ENCODE measurements at regions not wholly inside any gene's neighbourhood (a gene's known extent, or its start where the extent isn't known, plus 50 kb on each side); places are given as distances from the start of the nearest gene placed in this dataset.

DNA sequence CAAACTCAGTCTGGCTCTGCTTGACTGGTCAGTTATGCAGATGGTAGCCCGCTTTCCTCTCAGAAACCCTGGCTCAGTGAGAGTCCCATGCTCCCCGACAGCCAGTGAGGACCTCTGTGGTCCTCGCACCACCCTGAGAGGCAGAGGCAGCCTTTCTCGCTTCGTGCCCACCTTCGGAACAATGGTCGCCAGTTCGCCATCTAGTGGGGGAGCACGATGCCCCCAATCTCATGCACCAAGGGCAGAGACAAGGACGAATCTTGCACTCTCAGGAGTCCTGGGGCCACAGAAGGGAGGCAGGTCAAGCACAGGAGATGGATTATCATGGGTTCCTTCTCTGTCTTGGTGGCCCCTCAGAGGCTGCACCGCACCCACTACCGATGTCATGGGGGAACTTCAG, 75.2 kb downstream of the RHCG start:
- no peak for DNase-seq (ENCODE audit: low spot score)

DNA sequence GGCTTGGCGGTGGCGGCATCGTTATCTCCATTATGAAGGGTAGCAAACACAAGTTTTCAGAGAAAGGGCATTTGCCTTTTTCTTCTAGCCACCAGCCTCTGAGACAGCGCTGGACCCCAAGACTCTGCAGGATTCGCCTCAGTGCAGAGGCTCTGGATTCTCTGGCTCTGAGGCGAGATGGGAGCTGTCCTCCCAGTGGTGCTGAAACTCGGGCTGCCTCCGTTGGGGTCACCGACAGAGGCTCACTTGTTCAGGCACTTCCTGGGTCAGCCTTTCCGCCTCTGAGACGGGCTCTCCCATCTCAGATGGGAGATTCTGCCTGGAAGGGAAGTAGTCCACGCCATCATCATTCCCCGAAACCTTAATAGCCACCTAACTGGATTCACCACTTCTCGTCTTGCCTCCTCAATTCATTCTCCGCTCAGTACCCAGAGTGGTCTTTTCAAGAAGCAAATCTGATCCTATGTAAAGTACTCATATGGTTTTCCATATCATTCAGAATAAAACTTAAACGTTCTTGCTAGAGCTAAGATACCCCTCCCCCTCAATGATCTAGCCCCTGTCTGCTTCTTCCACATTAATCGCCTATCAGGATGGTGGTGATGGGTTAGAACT, 76.9 kb downstream of the RHCG start:
- peak; percentile 74 for DNase-seq (ENCODE audit: low spot score)

DNA sequence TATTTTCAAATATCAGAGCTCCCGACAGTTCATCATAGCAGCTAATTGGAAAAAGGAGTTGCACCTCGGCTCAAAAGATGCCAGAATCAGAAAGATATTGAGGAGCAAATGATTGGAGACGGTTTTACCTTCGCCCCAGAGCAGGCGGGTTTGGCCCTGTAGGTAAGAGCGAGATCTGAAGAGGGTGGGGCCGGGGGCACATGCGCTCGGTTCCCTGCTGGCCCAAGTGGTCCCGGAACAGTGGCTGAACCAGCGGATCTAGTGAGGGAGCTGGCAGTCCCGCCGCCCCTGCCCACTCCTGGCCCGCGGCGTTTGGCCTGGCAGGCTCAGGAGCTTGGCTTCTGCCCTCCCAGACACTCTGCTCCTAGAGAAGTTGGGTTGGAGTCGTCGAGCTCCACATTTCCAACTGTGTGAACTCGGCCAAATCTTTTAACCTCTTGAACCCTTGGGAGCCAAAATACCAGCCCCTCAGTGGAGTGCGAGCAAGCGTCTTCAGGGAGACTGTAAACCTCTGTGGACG, 79.1 kb downstream of the RHCG start:
- no peak for DNase-seq (ENCODE audit: low spot score)

DNA sequence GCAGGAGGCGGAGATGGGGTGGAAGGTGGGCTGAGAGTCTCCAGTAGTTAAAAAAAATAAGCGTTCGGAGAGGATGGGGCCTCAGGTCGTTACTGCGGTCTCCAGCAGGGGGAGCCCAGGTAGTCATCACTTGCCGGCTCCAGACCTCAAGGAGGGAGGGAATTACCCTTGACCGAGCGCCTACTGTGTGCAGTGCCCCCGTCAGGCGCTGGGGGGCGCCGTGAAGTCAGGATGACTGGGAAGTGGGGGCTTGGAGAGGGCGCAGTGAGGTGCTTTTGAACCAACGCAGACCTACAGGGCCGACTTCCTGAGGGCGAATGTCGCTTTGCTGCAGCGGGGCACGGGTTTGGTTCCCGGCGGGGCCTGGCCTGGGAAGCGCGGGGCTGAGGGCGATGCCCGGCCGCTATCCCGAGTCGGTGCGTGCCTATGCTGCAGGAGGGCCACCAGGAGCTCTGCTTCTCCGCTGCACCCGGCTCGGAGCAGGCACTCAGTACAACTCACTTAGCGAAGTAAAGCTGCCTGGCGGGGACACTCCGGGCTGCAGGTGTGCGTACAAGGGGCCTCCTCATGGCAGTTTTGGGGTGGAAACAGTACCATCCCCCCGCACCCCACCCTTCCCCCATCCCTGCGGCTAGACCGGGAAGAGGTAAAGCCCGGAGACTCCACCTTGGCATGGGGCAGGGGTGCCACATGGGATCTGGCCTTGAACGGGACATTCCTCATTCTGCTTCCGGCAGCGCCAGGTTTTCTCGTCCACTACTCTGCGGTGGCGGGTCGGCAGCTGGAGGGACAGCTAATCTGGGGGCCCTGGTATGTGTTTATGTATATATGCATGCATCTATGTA, 79.8 kb downstream of the RHCG start:
- DNase-seq (ENCODE audit: low spot score) = peak; percentile 94

DNA sequence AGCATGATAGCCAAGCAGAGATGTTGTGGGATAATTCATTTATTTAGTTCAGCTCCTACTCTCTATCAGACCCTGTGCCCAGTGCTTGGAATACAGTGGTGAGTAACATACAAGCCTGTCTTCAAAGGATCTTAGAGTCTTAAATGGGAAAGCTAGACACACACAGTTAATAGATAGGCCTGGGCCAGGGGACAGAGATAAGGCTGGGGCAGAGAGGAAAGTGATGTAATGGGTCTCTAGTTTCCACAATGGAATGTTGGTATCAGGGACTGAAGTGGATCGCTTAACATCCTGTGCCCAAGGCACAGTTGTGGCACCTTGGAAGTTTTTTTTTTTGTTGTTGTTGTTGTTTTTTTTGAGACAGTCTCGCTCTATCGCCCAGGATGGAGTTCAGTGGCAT, 79.9 kb upstream of the POLG start:
- no peak for DNase-seq (ENCODE audit: low spot score)

DNA sequence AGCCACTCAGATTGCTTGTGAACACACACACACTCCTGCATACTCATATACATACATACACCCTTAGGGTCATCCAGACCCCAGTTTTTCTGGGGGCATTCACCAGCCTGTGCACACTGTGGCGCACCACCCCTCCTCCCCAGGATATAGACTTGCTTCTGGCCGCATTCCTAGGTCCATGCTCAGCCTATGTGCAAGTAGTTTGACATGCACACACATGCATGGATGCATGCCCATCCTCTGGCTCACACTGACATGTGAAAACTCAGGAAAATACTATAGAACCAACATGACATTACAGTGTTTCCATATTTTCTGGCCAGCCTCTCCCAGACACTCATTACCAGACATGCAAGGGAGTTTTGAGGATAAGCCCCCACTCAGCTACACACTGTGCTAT, 79.3 kb upstream of the POLG start:
- DNase-seq (ENCODE audit: low spot score) = no peak

DNA sequence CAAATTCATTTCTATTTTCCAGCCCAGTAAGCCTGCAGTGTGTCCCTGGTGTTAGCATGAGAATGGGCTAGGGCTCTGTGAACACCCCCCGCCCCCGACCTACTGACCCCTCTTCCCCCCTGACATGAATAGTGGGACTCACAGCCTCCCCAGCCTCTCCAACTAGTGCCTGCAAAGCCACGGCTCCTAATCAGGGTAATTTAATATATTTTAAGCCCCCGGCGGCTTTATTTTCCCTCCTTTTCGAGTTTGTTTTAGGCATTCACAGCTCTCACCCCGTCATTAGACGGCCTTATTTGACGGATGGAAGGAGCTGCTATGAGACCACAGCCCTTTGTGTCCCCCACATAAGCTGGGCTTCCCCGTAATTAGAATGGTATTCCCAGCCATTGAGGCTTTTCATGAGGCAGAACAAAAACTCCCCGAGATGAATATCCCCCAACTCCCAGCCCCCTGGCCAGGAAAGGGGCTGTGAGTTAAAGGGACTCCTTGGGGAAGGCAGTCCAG, 78.3 kb upstream of the POLG start:
- no peak for DNase-seq (ENCODE audit: low spot score)

DNA sequence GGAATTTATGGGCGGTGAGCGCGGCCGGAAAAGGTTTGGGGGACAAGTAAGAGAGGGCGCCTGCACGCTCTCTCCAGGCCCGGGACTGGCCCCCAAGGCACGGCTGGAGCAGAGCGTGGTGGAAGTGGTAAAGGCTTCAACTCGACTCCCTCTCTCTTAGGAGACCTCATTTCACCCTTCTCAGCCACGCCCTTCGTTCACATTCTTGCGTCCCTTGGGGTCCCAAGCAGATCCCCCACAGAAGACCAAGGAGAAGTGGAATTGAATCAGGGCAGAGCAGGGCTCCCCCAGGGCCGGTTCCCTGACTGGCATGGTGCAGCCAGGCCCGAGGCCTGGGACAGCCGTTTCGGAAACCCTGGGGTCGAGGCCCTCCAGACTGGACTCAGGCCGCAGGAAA, 75.4 kb upstream of the POLG start:
- no peak for DNase-seq (ENCODE audit: low spot score)

DNA sequence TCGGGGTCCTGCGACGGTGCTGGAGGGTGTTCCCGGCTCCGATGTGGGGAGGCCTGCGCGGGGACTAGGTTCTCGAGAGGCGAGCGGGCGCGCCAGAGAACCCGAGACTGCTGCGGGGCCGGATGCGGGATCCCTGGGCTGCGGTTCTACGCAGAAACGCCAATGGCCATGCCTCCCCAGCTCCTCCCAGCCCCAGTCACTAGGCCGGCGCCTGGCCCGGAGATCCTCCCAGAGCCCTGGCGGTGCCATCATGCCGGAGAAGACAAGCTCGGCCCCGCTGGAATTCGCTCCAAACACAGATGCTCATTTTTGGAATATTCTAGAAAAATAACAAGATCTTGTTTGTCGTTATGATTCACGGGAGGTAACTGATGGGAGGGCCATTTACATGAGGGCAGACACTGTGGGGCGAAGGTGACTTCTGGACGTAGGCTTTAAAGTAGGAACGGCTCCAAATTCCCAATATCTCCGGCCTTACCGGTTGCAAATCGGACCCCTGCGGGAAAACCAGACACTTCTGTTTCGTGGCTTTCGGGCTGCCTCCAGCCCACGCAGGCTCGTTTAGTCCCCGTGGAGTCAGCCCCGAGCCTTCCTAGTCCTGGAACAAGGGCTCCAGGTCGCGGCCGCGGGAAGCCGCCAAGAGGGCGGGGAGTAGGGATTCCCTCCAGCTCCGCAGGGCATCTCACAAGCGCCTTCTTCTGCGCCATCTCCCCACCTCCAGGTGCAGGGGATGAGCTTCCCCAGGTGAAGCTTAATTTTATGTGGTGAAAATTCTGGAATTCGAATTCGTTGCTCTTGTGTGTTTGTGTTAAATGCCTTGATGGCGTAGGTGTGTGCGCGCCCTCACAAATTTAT, 74.8 kb upstream of the POLG start:
- no peak for DNase-seq (ENCODE audit: low spot score)

DNA sequence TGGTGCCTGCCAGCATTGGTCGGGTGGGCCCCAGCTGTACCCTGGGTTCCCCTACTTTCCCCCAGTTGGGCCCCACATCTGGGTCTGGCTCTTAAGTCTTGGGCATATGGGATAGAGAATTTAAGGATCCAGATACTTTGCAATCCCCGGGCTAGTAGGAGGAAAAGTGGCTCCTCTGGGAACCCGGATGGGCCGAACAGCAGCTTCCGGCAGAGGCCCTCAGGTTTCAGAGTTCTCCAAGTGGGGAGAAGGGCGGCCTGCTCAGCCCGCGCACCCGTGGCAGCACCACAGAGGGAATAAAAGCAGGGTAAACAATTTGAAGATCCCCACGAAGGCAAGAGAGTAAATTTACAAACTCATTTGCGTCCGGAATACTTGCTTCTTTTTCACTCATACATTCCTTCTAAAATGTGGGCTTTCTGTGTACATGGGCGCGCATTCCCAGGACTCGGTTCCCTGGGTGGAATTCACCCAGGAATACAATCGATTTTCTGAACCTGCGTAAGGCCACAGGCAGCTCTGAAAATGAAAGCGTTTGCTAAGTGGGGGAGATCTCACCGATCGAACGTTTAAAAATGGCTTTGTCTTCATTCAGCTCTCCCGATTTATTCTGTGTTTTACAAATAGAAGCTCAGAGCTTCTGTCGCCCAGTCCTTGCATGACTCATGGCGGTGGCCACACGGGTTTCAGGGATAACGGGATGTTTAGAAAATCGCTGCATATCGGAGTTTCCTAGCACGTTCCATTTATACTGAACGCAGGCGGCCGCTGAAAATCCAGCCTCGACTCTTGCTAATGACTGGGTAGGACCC, 74.0 kb upstream of the POLG start:
- DNase-seq (ENCODE audit: low spot score) = no peak

DNA sequence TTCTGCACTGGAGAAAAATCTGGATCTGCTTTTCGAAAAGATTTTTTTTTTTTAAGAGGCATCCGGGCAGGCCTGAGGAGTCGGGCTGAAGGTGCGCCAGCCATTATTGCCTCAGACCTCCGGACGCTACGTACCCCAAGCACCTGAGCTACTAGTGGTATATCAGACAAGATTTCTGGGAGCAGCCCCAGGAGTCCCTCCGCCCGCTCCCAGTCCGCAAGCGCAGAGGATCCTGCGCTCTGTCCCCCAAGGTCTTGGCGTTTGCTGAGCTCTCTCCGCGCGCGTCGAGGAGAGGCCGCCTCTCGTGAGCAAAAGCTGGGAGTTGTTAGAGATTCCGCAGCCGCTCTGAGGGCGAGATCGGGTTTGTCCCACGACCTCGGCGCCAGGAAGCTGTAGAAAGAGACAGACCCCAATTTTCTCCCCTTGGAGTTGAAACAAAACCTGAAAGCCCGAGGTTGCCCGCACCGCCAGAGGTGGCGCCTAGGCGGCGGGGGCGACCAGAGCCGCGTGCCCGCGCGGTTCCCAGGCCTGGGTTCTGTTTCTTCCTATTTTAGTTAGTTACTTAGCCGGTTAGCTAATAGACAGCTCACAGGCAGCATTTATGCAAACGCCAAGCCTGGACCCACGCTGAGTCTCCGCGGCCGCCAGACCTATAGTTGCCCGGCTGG, 72.5 kb upstream of the POLG start:
- no peak for DNase-seq (ENCODE audit: low spot score)

DNA sequence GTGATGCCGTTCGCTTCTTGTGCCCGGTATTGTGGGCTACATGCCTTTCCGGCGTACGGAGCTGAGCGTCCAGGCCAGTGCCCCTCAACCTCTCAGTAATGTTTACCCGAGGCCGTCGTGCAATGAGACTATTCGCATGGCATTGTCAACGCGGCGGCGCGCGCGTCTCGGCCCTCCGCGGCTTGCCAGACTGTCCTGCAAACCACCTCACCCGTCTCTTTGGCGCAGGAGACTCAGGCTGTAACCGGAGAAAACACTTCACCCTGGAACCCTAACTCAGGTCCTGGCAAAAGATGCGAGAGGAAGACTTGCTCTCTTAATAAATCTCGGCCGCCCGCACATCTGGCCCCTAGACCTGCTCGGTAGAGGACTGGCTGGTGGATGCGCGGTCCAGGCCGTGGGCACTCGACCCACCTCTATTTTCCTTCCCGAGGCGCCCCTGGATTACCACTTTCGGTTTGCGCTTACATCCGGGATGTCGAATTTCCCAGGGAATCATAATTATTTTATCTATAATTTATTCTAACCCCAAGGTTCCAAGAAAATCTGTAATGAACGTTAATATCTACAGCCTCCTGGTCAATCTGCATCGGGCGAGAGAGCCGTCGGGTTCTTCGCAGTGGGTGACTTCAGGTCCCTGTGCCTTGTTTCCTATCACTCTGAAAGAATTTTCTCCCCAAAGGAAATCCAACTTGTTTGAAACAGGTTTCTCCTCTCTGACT, 71.8 kb upstream of the POLG start:
- DNase-seq (ENCODE audit: low spot score) = no peak

DNA sequence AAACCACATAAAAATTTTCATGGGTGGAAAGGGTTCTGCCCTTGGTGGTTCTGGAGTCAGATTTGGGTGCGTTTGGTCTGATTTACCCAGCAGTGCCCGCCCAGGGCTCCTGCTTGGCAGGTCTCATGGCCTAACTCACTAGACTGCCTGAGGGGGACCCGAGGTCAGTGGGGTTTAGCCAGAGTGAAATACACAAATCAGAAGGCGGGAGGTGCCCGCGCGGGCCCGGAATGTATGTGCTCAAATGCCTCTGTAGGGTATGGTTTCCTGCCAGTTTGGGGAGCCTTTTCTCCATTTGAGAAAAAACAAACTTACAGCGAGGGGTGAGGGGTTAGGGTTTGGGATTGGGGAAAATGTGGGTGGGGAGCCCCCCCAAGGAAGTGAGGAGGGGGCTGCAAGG, 70.9 kb upstream of the POLG start:
- no peak for DNase-seq (ENCODE audit: low spot score)

DNA sequence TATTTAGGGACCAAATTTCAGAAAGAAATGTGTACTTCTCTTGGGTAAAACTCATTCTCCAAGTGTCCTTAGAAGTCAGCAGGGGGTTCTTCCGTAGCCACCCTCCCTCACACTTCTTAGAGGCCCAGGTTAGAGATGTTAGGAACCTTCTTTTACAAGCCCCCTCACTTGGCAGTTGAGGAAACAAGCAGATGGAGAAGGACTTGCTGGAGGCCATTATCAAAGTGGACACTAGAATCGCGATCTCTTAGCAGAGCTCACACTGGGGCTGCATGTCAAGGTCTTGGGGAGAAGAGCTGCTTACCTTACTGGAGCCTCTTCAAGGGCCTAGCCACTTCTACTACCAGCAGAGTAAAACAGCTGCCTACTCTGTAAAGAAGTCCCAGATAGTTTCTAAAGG, 69.4 kb upstream of the POLG start:
- no peak for DNase-seq (ENCODE audit: low spot score)

DNA sequence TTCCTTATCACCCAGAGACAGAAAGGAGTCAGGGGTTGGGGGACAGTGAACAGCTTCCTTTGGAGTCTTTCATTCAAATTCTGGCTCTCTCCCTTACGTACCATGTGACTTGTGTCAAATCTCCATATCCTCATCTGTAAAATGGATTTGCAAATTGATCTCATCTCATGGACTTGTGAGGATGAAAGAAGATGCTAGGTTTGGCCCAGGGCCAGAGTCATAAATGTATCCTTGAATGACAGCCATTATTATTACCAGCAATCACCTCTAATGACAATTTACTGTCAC, 67.8 kb upstream of the POLG start:
- DNase-seq (ENCODE audit: low spot score) = no peak

DNA sequence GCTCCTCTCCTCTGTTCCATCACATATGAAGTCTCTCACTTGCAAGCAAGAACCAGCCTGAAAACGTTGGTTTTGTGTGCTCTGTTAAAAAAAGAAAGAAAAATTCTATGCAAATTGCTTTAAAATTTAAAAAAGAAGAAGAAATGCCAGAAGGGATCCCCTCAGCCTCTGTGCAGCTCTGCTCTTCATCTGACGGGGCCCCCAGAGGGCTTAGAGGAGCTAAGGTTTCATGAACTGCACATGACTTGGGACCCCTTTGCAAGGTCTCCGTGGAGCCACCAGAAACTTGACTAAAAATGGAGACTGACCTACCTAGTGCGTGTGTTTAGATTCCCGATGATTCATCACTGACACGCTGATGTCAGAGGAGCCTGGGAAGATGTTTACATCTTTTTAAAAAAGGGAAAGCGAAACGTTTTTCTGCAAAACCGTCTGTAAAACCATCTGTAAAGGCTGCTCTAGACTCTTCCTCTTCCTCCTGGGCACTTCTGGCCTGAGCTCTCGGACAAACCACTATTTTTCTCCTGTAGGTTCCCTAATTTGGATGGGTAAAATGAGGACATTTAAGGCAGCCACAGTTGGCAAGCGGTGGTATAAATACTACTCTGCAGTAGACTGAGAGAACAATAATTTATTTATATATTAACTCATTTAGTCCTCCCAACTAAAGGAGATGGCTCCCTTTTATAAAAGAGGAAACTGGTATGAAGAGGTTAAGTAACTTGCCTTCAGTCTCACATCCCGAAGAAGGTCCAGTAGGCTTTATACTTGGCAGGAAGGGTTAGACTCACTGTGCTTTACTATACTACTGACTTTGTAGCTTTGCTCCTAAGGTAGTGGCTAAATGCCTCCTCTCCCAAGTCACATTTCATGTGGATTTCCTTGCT, 67.2 kb upstream of the POLG start:
- DNase-seq (ENCODE audit: low spot score) = peak; percentile 25

DNA sequence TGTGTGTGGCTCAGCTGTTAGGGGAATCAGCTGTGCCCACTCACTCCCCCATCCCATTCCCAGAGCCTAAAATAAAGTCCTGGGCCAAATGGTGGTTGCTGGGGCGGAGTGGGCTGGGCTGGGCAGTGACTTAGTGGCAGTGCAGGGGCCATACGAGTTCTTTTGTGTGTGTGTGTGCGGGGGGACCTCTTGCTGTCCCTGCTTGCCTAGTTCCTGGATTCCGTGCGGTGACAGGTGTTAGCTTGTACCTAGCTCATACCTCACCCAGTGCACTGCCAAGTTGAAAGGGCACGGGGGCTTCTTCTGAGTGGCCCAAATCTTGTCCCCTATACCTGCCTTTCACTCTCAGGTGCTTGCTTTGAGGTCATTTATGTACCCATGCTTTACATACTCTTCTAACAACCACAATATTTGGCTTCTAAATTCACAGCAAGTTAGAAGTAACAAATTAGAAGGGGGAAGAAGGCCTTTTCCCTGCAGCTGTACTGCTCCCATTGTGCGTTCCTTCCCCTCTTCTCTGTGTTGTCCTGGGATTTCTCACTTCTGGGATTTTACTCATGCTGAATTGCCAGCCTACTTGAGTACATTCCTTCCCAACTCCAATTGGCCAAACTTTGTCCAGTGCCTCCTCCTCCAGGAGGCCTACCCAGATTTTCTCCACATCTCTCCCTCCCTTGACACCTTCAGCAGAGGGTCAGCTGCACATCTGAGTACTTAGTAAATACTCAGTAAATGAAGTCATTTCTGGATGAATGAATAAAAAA, 66.3 kb upstream of the POLG start:
- DNase-seq (ENCODE audit: low spot score) = no peak

DNA sequence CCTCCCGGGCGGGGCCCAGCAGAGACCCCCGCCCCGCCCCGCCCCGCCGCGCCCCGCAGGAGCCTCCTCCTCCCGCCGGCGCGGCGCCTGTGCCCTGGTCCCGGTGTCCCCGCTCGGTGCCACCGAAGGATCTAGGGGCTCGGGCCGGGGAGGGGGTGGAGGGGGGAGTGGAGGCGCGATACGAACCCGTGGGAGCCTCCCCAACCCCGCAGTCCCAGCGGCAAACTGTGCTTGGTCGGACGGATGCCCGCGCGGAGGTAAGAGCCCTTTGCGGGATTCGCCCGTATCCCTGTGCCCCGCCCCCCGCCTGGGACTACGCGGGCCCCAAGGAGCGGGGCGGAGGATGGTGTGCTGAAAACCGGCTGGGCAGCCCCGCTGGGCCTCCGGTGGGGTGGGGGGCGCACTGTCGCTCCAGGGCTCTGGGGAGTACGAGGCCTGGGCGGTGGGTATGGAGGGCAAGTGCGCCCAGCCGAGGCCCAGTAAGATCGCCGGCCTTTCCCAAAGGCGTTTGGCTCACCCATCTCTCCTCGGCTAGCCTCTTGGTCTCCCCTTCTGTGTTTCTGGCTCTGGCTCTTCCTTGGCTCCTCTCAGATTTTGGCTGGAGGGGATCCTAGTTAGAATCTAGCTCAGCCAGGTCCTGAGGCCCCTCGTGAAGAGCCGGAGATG, 65.6 kb upstream of the POLG start:
- DNase-seq (ENCODE audit: low spot score) = no peak
